Ammon's horn (tissue), 1 donor: ENCODE measurements at regions not wholly inside any gene's neighbourhood (a gene's known extent, or its start where the extent isn't known, plus 50 kb on each side); places are given as distances from the start of the nearest gene placed in this dataset.

Source experiments
- DNase-seq: peaks from one replicate; pipeline ENCODE4 v3.0.0-alpha.2; 2016; ENCODE audit warnings: low spot score

GRCh38 chr5:2185646-2186471, 303.1 kb upstream of the IRX4 start:
- DNase-seq = no peak

GRCh38 chr5:2184563-2185540, 302.1 kb upstream of the IRX4 start:
- DNase-seq = no peak

GRCh38 chr5:2184026-2184366, 301.3 kb upstream of the IRX4 start:
- DNase-seq = no peak

GRCh38 chr5:2183154-2184025, 300.7 kb upstream of the IRX4 start:
- no peak for DNase-seq

GRCh38 chr5:2182020-2182419, 299.3 kb upstream of the IRX4 start:
- no peak for DNase-seq

GRCh38 chr5:2181557-2181956, 298.8 kb upstream of the IRX4 start:
- no peak for DNase-seq

GRCh38 chr5:2181149-2181548, 298.4 kb upstream of the IRX4 start:
- DNase-seq = no peak

GRCh38 chr5:2180456-2180855, 297.7 kb upstream of the IRX4 start:
- DNase-seq = no peak

GRCh38 chr5:2179861-2180260, 297.1 kb upstream of the IRX4 start:
- DNase-seq = no peak

GRCh38 chr5:2178528-2178927, 295.8 kb upstream of the IRX4 start:
- no peak for DNase-seq

GRCh38 chr5:2178071-2178477, 295.3 kb upstream of the IRX4 start:
- no peak for DNase-seq

GRCh38 chr5:2177244-2177643, 294.5 kb upstream of the IRX4 start:
- DNase-seq = no peak

GRCh38 chr5:2176581-2176980, 293.9 kb upstream of the IRX4 start:
- DNase-seq = no peak

- no peak for DNase-seq
Observed at GRCh38 chr5:2175842-2176404, 293.2 kb upstream of the IRX4 start.

- no peak for DNase-seq
Observed at GRCh38 chr5:2175041-2175440, 292.3 kb upstream of the IRX4 start.

GRCh38 chr5:2174538-2174937, 291.8 kb upstream of the IRX4 start:
- no peak for DNase-seq

GRCh38 chr5:2173151-2173834, 290.6 kb upstream of the IRX4 start:
- DNase-seq = no peak

- no peak for DNase-seq
Observed at GRCh38 chr5:2172471-2172870, 289.7 kb upstream of the IRX4 start.

GRCh38 chr5:2170761-2171160, 288.0 kb upstream of the IRX4 start:
- DNase-seq = no peak

GRCh38 chr5:2169850-2170760, 287.4 kb upstream of the IRX4 start:
- no peak for DNase-seq
